Muscle layer of colon (tissue), 2 donors: ENCODE measurements at regions not wholly inside any gene's neighbourhood (a gene's known extent, or its start where the extent isn't known, plus 50 kb on each side); places are given as distances from the start of the nearest gene placed in this dataset.

Experiments
- H3K27ac ChIP-seq: one replicate; pipeline ENCODE4 v1.7.0; 2013; ENCODE audit warnings: low read depth, mild to moderate bottlenecking, low read length, moderate library complexity
- H3K27me3 ChIP-seq, 2 donors: one replicate each; pipeline ENCODE4 v1.7.0; 2013; ENCODE audit warnings: low read length in 2 of 2, mild to moderate bottlenecking in 2 of 2; ENCODE audit not compliant: insufficient read depth in 2 of 2, control insufficient read depth in 1 of 2
- H3K36me3 ChIP-seq: one replicate; pipeline ENCODE4 v1.7.0; 2013; ENCODE audit warnings: mild to moderate bottlenecking, low read length; ENCODE audit not compliant: insufficient read depth
- H3K4me1 ChIP-seq: one replicate; pipeline ENCODE4 v1.7.0; 2013; ENCODE audit warnings: mild to moderate bottlenecking, low read length; ENCODE audit not compliant: insufficient read depth
- H3K4me3 ChIP-seq, 2 donors: one replicate each; pipeline ENCODE4 v1.7.0; 2013; ENCODE audit warnings: low read length in 2 of 2, low read depth in 1 of 2, mild to moderate bottlenecking in 1 of 2, moderate library complexity in 1 of 2
- H3K9ac ChIP-seq: one replicate; pipeline ENCODE4 v1.7.0; 2013; ENCODE audit warnings: low read length
- H3K9me3 ChIP-seq: one replicate; pipeline ENCODE4 v1.7.0; 2013; ENCODE audit warnings: mild to moderate bottlenecking, low read length
- donor health status: abdominal sarcoma.
- donor health status: Adenocarcinoma of cecum.

DNA sequence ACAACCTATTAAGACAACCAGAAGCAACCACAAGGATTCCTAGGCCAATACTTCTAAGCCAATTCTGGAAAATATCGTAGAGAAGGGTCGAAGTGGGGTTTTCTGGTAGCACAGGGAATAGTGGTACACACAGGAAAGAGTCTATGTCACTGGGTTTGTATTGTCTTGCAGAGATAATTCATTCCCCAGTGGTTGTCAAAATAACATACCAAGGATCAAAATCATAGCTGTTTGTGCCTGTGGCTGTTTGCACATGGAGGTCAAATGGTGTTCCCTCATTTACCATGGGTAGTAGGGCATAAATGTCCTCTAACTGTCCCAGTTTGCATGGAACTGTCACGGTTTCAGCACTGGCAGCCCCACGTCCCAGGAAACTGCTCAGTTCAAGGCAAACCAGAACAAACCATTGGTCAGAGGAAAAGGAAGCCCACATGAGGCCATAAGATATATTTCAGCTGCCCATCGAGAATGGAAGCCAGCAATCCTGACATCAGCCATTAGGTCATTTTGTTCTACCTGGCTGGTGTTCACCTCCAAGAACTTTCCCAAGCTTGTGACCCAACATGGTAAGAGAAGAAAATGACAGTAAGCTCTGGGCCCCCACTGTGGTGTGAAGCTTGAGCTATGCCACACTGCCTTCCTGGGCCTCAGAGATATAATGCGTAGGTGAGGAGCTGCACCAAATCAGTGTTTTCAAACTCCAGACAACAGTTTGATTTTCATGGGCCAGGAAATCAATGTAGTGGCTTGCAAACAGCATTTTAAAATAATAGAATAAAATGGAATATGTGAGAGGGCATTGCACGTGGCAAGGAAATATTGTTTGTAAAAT lies 53.9 kb upstream of the NFE2L3 start:
- no peak overlapping the region for H3K27ac ChIP-seq
- H3K9me3 ChIP-seq, result no peaks in the 10 kb centered on the region
- no peak overlapping the region for H3K9ac ChIP-seq

DNA sequence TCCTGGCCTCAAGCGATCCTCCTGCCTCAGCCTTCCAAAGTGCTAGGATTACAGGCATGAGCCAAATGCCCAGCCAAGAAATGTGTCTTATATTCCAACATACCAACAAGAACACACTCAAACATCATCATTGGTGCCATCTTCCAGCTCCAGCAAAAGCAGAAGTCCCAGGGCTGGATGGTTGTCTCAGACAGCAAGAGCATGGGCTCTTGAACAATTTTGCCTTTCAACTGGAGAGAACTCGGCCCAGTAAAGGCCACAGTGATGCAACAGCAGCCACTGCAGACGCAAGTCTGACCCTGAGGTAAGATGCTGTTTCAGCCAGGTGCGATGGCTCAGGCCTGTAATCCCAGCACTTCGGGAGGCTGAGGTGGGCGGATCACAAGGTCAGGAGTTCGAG lies 52.8 kb upstream of the NFE2L3 start:
- Histone ChIP-seq H3K9ac (no peak overlapping the region), H3K4me3 (no peak overlapping the region), H3K4me1 (no peaks in the 10 kb centered on the region), H3K27ac (no peak overlapping the region), H3K27me3 (no peaks in the 10 kb centered on the region), H3K9me3 (no peaks in the 10 kb centered on the region), H3K36me3 (no peaks in the 10 kb centered on the region)

More for the DNA sequence above, 53.9 kb upstream of the NFE2L3 start:
- Histone ChIP-seq H3K4me3 (no peak overlapping the region), H3K27me3 (no peaks in the 10 kb centered on the region), H3K36me3 (no peaks in the 10 kb centered on the region), H3K4me1 (no peaks in the 10 kb centered on the region)

GRCh38 chr7:26100406-26101339 lies 51.3 kb upstream of the NFE2L3 start:
- no peaks in the 10 kb centered on the region for H3K36me3 ChIP-seq
- no peak overlapping the region for H3K27ac ChIP-seq
- no peaks in the 10 kb centered on the region for H3K27me3 ChIP-seq
- H3K4me1 ChIP-seq, result no peaks in the 10 kb centered on the region
- no peak overlapping the region for H3K9ac ChIP-seq
- no peak overlapping the region for H3K4me3 ChIP-seq
- H3K9me3 ChIP-seq, result no peaks in the 10 kb centered on the region

DNA sequence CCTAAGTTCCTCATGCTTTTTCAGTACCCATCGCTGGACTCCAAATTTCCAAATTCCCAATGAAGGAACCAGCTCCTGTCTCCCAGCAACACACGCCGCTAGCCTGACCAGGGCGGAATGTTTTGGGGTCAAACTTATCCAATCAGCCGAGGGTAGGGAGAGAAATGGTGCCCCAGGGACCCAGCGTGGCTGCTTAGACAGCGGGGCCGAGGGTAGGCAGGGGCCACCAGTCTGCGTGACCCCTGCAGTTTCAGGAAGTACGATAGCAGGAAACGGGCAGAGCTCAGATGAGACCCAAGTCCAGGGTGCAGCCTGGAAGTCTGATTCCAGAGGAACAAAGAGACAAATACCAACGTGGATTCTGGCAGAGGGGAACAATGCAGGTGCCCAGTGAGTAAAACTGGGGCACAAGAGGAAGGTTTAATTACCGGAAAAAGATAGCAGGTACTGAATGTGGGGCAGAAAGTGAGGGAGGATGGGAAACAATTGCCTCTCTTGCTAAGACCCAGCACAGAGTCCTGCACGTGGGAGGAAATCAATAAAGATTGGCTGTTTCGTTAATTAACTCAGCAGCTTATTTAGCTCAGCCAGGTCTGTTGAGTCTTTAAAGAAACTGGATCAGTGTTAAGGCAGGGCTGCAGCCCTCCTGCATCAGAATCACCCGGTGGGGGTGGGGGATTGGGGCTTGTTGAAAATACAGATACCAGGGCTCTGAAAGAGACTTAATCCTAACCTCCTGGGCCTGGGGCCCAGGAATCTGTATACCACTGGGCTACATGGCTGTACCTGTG lies 50.4 kb upstream of the NFE2L3 start:
- Histone ChIP-seq H3K9me3 (no peaks in the 10 kb centered on the region), H3K4me3 (no peak overlapping the region), H3K9ac (no peak overlapping the region), H3K4me1 (no peaks in the 10 kb centered on the region), H3K27me3 (no peaks in the 10 kb centered on the region), H3K27ac (no peak overlapping the region), H3K36me3 (no peaks in the 10 kb centered on the region)

GRCh38 chr7:26102176-26102575 lies 49.8 kb upstream of the NFE2L3 start:
- H3K9me3 ChIP-seq, result no peaks in the 10 kb centered on the region
- no peaks in the 10 kb centered on the region for H3K4me1 ChIP-seq
- H3K27me3 ChIP-seq, result no peaks in the 10 kb centered on the region
- no peak overlapping the region for H3K9ac ChIP-seq
- no peak overlapping the region for H3K27ac ChIP-seq
- H3K36me3 ChIP-seq, result no peaks in the 10 kb centered on the region
- H3K4me3 ChIP-seq, result no peak overlapping the region
